IgD-negative memory B cell (primary cell): ENCODE measurements at regions not wholly inside any gene's neighbourhood (a gene's known extent, or its start where the extent isn't known, plus 50 kb on each side); places are given as distances from the start of the nearest gene placed in this dataset.

Experiments
- H3K27ac Mint-ChIP-seq, 3 donors: one replicate each; pipeline ENCODE4 v1.8.0; 2020 to 2022; ENCODE audit warnings: mild to moderate bottlenecking in 3 of 3, mixed read lengths in 3 of 3, moderate library complexity in 1 of 3
- H3K27me3 Mint-ChIP-seq: one replicate; pipeline ENCODE4 v1.8.0; 2021; ENCODE audit warnings: mixed read lengths
- H3K36me3 Mint-ChIP-seq: one replicate; pipeline ENCODE4 v1.8.0; 2020; ENCODE audit warnings: mild to moderate bottlenecking, mixed read lengths
- H3K4me1 Mint-ChIP-seq, 3 donors: one replicate each; pipeline ENCODE4 v1.8.0; 2020 to 2022; ENCODE audit warnings: mixed read lengths in 3 of 3, mild to moderate bottlenecking in 1 of 3
- H3K4me3 Mint-ChIP-seq, 4 donors: one replicate each; pipeline ENCODE4 v1.8.0; 2020 to 2022; ENCODE audit warnings: mild to moderate bottlenecking in 4 of 4, mixed read lengths in 4 of 4, moderate library complexity in 3 of 4
- H3K9me3 Mint-ChIP-seq, 3 donors: one replicate each; pipeline ENCODE4 v1.8.0; 2020 to 2021; ENCODE audit warnings: mixed read lengths in 3 of 3, mild to moderate bottlenecking in 1 of 3

GRCh38 chr10:10362800-10363199 is 654.9 kb upstream of the CELF2 start:
- peaks cover 0 to 5% (median 1%) of the 10 kb centered on the region in 3 donors for H3K9me3 Mint-ChIP-seq
- H3K36me3 Mint-ChIP-seq = peaks cover 2% of the 10 kb centered on the region
- no peak overlapping the region for H3K27ac Mint-ChIP-seq
- H3K4me1 Mint-ChIP-seq = no peaks in the 10 kb centered on the region
- H3K4me3 Mint-ChIP-seq = no peak overlapping the region
- H3K27me3 Mint-ChIP-seq = peaks cover 2% of the 10 kb centered on the region

- H3K27me3 Mint-ChIP-seq = peaks cover 2% of the 10 kb centered on the region
- no peak overlapping the region for H3K27ac Mint-ChIP-seq
- no peaks in the 10 kb centered on the region for H3K4me1 Mint-ChIP-seq
- peaks cover 2% of the 10 kb centered on the region for H3K36me3 Mint-ChIP-seq
- H3K4me3 Mint-ChIP-seq = no peak overlapping the region
- H3K9me3 Mint-ChIP-seq = peaks cover 0 to 5% (median 1%) of the 10 kb centered on the region in 3 donors
Measured at GRCh38 chr10:10363217-10363616, 654.5 kb upstream of the CELF2 start.

DNA sequence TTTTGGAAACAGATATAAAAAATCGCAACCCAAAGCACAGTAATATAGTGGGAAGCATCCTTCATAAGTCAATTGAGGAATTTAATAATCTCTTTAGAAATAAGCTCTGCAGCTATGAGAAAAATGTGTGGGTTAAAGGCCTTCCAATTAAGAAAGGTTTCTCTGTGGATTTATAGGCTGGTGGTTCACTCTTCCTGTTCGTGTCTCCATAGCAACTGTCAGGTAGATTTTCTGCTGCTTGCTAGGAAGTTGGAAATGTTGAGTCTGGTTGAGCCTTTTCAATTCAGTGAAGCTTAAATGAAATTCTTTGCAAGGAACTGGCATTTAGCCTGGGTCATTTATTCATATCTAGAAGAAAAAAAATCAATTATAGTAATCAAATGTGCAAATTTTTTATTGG is 652.8 kb upstream of the CELF2 start:
- no peak overlapping the region for H3K27ac Mint-ChIP-seq
- no peak overlapping the region for H3K4me3 Mint-ChIP-seq
- no peaks in the 10 kb centered on the region for H3K4me1 Mint-ChIP-seq
- H3K27me3 Mint-ChIP-seq = peaks cover 2% of the 10 kb centered on the region
- peaks cover 0 to 1% (median 0%) of the 10 kb centered on the region in 3 donors for H3K9me3 Mint-ChIP-seq
- H3K36me3 Mint-ChIP-seq = peaks cover 2% of the 10 kb centered on the region

GRCh38 chr10:10365676-10366075 is 652.0 kb upstream of the CELF2 start:
- H3K27ac Mint-ChIP-seq = no peak overlapping the region
- H3K4me3 Mint-ChIP-seq = no peak overlapping the region

DNA sequence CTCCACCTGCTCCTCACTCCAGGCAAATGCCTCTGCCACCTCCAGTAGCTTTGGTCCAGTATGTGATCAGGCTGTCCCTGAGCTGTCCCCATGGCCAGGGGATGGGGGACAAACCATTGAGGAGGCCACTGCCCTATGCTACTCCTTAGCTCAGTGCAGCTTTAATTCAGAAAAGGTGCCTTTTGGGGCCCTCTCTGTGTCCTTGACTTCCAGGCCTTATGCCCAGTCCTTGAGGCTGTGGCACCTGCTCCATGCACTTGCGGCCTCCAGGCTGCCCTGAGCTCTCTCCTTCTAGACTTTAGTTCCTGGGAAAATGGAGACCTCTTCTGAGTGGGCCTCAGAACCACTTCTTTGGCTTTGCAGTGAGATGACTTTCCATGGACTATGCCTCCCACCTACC is 650.8 kb upstream of the CELF2 start:
- Mint-ChIP-seq H3K4me1 (no peaks in the 10 kb centered on the region), H3K27ac (no peak overlapping the region), H3K4me3 (no peak overlapping the region), H3K9me3 (no peaks in the 10 kb centered on the region), H3K27me3 (no peaks in the 10 kb centered on the region), H3K36me3 (peaks cover under 1% of the 10 kb centered on the region)

More at GRCh38 chr10:10365676-10366075, 652.0 kb upstream of the CELF2 start:
- Mint-ChIP-seq H3K36me3 (peaks cover 2% of the 10 kb centered on the region), H3K9me3 (no peaks in the 10 kb centered on the region), H3K27me3 (peaks cover 2% of the 10 kb centered on the region), H3K4me1 (no peaks in the 10 kb centered on the region)

GRCh38 chr10:10367264-10367663 is 650.4 kb upstream of the CELF2 start:
- no peaks in the 10 kb centered on the region for H3K36me3 Mint-ChIP-seq
- no peaks in the 10 kb centered on the region for H3K27me3 Mint-ChIP-seq
- H3K4me1 Mint-ChIP-seq = no peaks in the 10 kb centered on the region
- no peak overlapping the region for H3K27ac Mint-ChIP-seq
- H3K4me3 Mint-ChIP-seq = no peak overlapping the region
- no peaks in the 10 kb centered on the region for H3K9me3 Mint-ChIP-seq

- Mint-ChIP-seq H3K36me3 (no peaks in the 10 kb centered on the region), H3K27me3 (no peaks in the 10 kb centered on the region), H3K27ac (no peak overlapping the region), H3K9me3 (peaks cover 0 to 3% (median 0%) of the 10 kb centered on the region in 3 donors), H3K4me3 (no peak overlapping the region), H3K4me1 (no peaks in the 10 kb centered on the region)
Measured at GRCh38 chr10:10368951-10369576, 648.6 kb upstream of the CELF2 start.

DNA sequence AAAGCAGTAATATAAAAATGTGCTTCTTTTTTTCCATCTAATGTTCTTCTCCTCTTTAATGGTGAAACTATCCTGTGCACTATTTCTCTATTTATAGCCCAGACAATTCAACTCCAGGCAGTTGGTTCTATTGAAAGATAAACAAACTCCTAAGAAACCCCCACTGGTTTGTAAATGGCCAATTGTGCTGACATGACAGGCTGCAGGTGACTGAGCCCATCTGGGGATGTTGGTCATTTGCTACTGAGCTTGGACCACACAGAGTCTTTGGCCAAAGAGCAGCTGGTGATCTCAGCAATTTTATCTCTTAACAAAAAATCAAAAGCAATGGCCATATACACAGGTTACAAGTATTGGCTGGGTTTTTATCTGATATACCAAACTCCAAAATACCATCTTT is 631.8 kb upstream of the CELF2 start:
- Mint-ChIP-seq H3K4me1 (no peaks in the 10 kb centered on the region), H3K4me3 (no peak overlapping the region), H3K27ac (no peak overlapping the region), H3K27me3 (no peaks in the 10 kb centered on the region), H3K9me3 (peaks cover 0 to 6% (median 5%) of the 10 kb centered on the region in 3 donors), H3K36me3 (peaks cover 3% of the 10 kb centered on the region)

GRCh38 chr10:10389182-10389581 is 628.5 kb upstream of the CELF2 start:
- Mint-ChIP-seq H3K27ac (no peak overlapping the region), H3K27me3 (no peaks in the 10 kb centered on the region), H3K9me3 (peaks cover 2 to 6% (median 6%) of the 10 kb centered on the region in 3 donors), H3K36me3 (no peaks in the 10 kb centered on the region), H3K4me1 (no peaks in the 10 kb centered on the region), H3K4me3 (no peak overlapping the region)

DNA sequence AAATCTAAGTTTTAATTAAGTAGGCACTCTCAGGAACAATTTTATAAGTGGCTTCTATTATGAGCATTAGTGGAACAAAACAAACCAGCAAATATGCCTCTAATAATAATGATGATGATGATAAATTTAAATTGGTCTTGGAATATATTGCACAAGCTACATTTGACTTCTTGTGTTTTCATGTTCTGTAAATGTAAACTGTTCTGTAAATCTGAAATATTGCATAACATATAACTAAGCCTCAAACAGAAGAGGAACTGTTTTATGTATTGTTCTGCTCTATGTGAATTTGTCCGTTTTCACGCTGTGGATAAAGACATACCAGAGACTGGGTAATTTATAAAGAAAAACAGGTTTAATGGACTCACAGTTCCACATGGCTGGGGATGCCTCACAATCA is 625.2 kb upstream of the CELF2 start:
- no peak overlapping the region for H3K4me3 Mint-ChIP-seq
- H3K27me3 Mint-ChIP-seq = no peaks in the 10 kb centered on the region
- peaks cover 0 to 5% (median 2%) of the 10 kb centered on the region in 3 donors for H3K9me3 Mint-ChIP-seq
- no peaks in the 10 kb centered on the region for H3K4me1 Mint-ChIP-seq
- H3K27ac Mint-ChIP-seq = no peak overlapping the region
- H3K36me3 Mint-ChIP-seq = no peaks in the 10 kb centered on the region

DNA sequence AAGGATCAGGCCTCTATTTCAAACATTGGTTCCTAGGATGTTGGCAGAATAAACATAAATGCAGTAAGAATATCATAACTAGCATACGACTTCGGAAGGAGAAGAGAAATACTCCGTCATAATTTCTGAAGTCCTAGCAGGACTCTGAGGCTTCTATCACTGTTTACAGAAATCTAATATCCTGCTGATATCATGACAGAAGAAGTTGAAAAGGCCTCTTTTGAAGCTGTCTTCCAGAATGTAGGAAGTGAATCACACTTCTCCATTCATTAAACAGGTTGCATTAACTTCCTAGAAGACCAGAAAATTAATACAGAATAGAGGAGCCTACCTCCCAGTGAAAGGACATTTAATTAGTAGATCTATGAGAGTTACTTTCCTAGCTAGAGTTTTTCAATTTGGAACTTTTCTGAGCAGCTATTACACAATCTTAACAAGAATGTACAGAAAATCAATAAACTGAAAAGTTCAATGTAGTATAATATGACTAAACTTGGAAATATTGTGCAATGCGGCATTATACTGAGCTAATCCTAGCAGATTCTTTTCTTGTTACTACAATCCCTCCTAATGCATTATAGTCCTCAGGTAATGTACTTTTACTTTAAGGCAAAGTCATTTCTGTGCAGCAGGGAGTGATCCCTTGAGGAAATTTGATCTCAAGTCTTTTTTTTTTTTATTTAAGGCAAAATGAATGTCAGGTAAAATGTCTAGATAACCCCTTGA is 622.6 kb upstream of the CELF2 start:
- Mint-ChIP-seq H3K9me3 (peaks cover 0 to 3% (median 2%) of the 10 kb centered on the region in 3 donors), H3K4me3 (no peak overlapping the region), H3K36me3 (no peaks in the 10 kb centered on the region), H3K27ac (no peak overlapping the region), H3K27me3 (no peaks in the 10 kb centered on the region), H3K4me1 (no peaks in the 10 kb centered on the region)

DNA sequence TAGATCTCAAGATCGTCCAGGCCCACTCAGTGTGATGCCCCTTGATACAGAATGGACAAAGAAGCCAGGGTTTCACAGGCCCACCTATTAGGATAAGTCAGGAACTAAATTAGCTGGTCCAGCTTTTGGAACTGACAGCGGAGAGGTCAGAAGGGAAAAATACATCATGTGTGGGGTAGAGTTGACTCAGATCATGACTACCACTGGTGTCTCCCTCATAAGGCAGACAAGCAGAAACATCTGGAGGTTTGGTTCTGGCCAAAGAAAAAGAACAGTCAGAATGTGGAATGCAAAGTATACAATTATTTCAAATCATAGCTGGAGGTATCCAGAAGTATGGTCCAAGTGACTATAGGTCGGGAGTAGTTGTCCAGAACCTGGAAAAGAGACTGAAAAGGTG is 621.1 kb upstream of the CELF2 start:
- Mint-ChIP-seq H3K27me3 (no peaks in the 10 kb centered on the region), H3K9me3 (peaks cover 0 to 3% (median 2%) of the 10 kb centered on the region in 3 donors), H3K4me1 (no peaks in the 10 kb centered on the region), H3K4me3 (no peak overlapping the region), H3K36me3 (peaks cover 2% of the 10 kb centered on the region), H3K27ac (no peak overlapping the region)

DNA sequence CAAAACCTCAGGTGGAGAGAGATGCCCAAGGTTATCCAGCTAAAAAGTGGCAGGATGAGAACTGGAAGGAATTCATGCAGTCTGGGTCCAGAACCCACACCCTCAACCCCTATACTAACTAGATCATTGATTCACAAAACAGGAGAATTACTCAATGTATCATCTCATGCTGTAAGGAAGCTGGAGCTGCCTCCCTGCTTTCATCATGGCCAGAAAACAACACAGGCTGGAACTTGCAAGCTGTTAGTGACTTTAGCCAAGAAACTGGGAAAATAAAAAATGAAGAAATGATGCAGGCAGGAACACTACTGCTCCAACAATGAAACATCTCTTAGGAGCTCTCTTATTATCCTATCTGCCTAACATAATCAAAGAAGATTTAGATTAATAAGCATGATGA is 619.8 kb upstream of the CELF2 start:
- H3K27me3 Mint-ChIP-seq = no peaks in the 10 kb centered on the region
- H3K27ac Mint-ChIP-seq = no peak overlapping the region
- no peaks in the 10 kb centered on the region for H3K4me1 Mint-ChIP-seq
- H3K4me3 Mint-ChIP-seq = no peak overlapping the region
- H3K36me3 Mint-ChIP-seq = peaks cover 2% of the 10 kb centered on the region
- H3K9me3 Mint-ChIP-seq = peaks cover 0 to 3% (median 1%) of the 10 kb centered on the region in 3 donors

GRCh38 chr10:10403762-10404161 is 613.9 kb upstream of the CELF2 start:
- Mint-ChIP-seq H3K4me1 (no peaks in the 10 kb centered on the region), H3K9me3 (peaks cover 0 to 2% (median 0%) of the 10 kb centered on the region in 3 donors), H3K4me3 (no peak overlapping the region), H3K27ac (peak overlapping the region in 1 of 3 donors; percentile 40), H3K36me3 (peaks cover 2% of the 10 kb centered on the region), H3K27me3 (no peaks in the 10 kb centered on the region)

DNA sequence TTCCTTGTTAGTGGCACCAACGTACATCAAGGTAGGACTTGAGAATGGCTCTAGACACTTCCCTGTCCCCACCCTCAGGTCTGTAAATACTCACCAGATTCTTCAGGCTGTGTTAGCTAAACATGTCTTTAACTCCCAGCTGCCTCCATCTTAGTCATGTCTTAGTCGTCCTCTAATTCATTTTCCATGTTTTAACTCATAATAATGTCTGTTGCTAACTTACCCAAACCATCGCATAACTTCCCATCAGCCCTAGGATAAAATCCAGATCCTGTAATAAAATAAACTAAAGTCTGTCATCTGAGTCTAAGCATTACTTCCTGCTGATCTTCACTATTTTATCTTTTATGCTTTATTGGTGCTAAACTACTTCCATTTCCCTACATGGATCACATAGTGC is 600.0 kb upstream of the CELF2 start:
- no peaks in the 10 kb centered on the region for H3K36me3 Mint-ChIP-seq
- peaks cover 1 to 8% (median 6%) of the 10 kb centered on the region in 3 donors for H3K4me1 Mint-ChIP-seq
- H3K9me3 Mint-ChIP-seq = peaks cover 0 to 3% (median 2%) of the 10 kb centered on the region in 3 donors
- H3K4me3 Mint-ChIP-seq = no peak overlapping the region
- no peak overlapping the region for H3K27ac Mint-ChIP-seq
- no peaks in the 10 kb centered on the region for H3K27me3 Mint-ChIP-seq

GRCh38 chr10:10418387-10418786 is 599.3 kb upstream of the CELF2 start:
- Mint-ChIP-seq H3K27ac (no peak overlapping the region), H3K27me3 (no peaks in the 10 kb centered on the region), H3K9me3 (peaks cover 0 to 3% (median 2%) of the 10 kb centered on the region in 3 donors), H3K36me3 (no peaks in the 10 kb centered on the region), H3K4me1 (peaks cover 1 to 8% (median 6%) of the 10 kb centered on the region in 3 donors), H3K4me3 (no peak overlapping the region)
